Natural killer cell (primary cell): ENCODE measurements at regions not wholly inside any gene's neighbourhood (a gene's known extent, or its start where the extent isn't known, plus 50 kb on each side); places are given as distances from the start of the nearest gene placed in this dataset.

Source experiments
- ATAC-seq, 3 donors: fragments of 150-1000 bp in 2 of 3; fragments of 200-7000 bp in 1 of 3; cut with Tn5 transposase; 1 replicate in 1 of 3; 2 replicates in 2 of 3; pipeline ENCODE4 v1.10.0; 2021; ENCODE audit warnings: mild to moderate bottlenecking in 2 of 3, moderate library complexity in 2 of 3
- DNase-seq, 2 donors: peaks; one replicate each; pipeline versions ENCODE4 v3.0.0 to v3.0.0-alpha.2; 2013 to 2021; ENCODE audit warnings: mixed read lengths in 1 of 2
- H3K27ac ChIP-seq: one replicate; pipeline ENCODE4 v1.5.1; 2013; ENCODE audit warnings: mild to moderate bottlenecking, low read length
- H3K27me3 ChIP-seq: one replicate; pipeline ENCODE4 v1.6.1; 2013; ENCODE audit warnings: low read length; ENCODE audit not compliant: control insufficient read depth, insufficient read depth
- H3K36me3 ChIP-seq: one replicate; pipeline ENCODE4 v1.6.1; 2013; ENCODE audit warnings: low read length; ENCODE audit not compliant: control insufficient read depth, insufficient read depth
- H3K4me1 ChIP-seq: one replicate; pipeline ENCODE4 v1.6.1; 2013; ENCODE audit warnings: low read length; ENCODE audit not compliant: control insufficient read depth, insufficient read depth
- H3K4me3 ChIP-seq: one replicate; pipeline ENCODE4 v1.5.1; 2013; ENCODE audit warnings: low read length
- H3K9me3 ChIP-seq: one replicate; pipeline ENCODE4 v1.6.1; 2013; ENCODE audit warnings: low read length; ENCODE audit not compliant: control insufficient read depth, insufficient read depth
- H3K27ac Mint-ChIP-seq, 2 donors: one replicate each; pipeline ENCODE4 v1.8.0; 2022; ENCODE audit warnings: mild to moderate bottlenecking in 2 of 2, mixed read lengths in 2 of 2, moderate library complexity in 1 of 2
- H3K27me3 Mint-ChIP-seq, 2 donors: one replicate each; pipeline ENCODE4 v1.8.0; 2022; ENCODE audit warnings: low read depth in 2 of 2, mixed read lengths in 2 of 2
- H3K36me3 Mint-ChIP-seq: one replicate; pipeline ENCODE4 v1.8.0; 2022; ENCODE audit warnings: mixed read lengths
- H3K4me1 Mint-ChIP-seq, 2 donors: one replicate each; pipeline ENCODE4 v1.8.0; 2022; ENCODE audit warnings: mixed read lengths in 2 of 2
- H3K4me3 Mint-ChIP-seq: one replicate; pipeline ENCODE4 v1.8.0; 2022; ENCODE audit warnings: mild to moderate bottlenecking, moderate library complexity, mixed read lengths
- H3K9me3 Mint-ChIP-seq, 2 donors: one replicate each; pipeline ENCODE4 v1.8.0; 2022; ENCODE audit warnings: mixed read lengths in 2 of 2
- WGBS: methylation state at CpG from one replicate; pipeline ENCODE4 v1.1.7; 2013; ENCODE audit warnings: missing lambda C conversion rate; ENCODE audit not compliant: insufficient coverage; 5-methylcytosine and 5-hydroxymethylcytosine counted together
- intact Hi-C: fragments of 100-400 bp; cut with micrococcal nuclease; formaldehyde crosslinking; loops from one replicate; pipeline ENCODE4 v1.14.2; 2022
- TF ChIP-seq, protein P1 (sequence below): fragments of 200-600 bp; IDR thresholded peaks from one replicate; pipeline ENCODE4 v1.8.0; 2022; ENCODE audit warnings: antibody characterized with exemption

DNA sequence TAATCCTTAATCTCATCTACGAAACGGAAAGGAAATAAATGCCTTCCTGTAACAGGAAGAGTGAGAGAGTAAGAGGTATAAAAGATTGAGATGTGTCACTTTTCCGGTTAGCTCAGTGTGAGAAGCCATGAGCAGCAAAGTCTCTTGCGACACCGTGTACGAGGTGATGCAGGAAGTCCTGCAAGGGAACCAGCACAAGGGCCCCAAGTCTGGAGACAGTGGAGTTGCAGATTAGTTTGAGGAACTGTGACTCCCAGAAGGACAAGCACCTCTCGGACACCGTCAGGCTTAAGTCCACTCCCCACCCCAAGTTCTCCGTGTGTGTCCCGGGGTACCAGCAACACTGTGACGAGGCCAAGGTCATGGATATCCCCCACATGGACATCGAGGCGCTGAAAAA is 592.3 kb upstream of the ADGRL2 start:
- WGBS = 61% methylated on average over 11 of the region's 13 CpGs
- ATAC-seq (peak in 2 of 3 donors; percentile 18 to 72), DNase-seq (no peak)
- Histone ChIP-seq H3K4me1 (peaks cover 6% of the 10 kb centered on the region), H3K4me3 (no peak overlapping the region), H3K36me3 (no peaks in the 10 kb centered on the region), H3K27ac (no peak overlapping the region), H3K27me3 (no peaks in the 10 kb centered on the region), H3K9me3 (no peaks in the 10 kb centered on the region)
- H3K9me3 Mint-ChIP-seq = peaks cover 4 to 12% of the 10 kb centered on the region in 2 donors
- no peak overlapping the region for H3K4me3 Mint-ChIP-seq
- H3K36me3 Mint-ChIP-seq = no peaks in the 10 kb centered on the region
- H3K4me1 Mint-ChIP-seq = no peaks in the 10 kb centered on the region
- H3K27me3 Mint-ChIP-seq = no peaks in the 10 kb centered on the region
- TF ChIP-seq, protein P1, sequence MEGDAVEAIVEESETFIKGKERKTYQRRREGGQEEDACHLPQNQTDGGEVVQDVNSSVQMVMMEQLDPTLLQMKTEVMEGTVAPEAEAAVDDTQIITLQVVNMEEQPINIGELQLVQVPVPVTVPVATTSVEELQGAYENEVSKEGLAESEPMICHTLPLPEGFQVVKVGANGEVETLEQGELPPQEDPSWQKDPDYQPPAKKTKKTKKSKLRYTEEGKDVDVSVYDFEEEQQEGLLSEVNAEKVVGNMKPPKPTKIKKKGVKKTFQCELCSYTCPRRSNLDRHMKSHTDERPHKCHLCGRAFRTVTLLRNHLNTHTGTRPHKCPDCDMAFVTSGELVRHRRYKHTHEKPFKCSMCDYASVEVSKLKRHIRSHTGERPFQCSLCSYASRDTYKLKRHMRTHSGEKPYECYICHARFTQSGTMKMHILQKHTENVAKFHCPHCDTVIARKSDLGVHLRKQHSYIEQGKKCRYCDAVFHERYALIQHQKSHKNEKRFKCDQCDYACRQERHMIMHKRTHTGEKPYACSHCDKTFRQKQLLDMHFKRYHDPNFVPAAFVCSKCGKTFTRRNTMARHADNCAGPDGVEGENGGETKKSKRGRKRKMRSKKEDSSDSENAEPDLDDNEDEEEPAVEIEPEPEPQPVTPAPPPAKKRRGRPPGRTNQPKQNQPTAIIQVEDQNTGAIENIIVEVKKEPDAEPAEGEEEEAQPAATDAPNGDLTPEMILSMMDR = no peak
- H3K27ac Mint-ChIP-seq = peak overlapping the region in 1 of 2 donors; percentile 23
- intact Hi-C loops = no loop called here

DNA sequence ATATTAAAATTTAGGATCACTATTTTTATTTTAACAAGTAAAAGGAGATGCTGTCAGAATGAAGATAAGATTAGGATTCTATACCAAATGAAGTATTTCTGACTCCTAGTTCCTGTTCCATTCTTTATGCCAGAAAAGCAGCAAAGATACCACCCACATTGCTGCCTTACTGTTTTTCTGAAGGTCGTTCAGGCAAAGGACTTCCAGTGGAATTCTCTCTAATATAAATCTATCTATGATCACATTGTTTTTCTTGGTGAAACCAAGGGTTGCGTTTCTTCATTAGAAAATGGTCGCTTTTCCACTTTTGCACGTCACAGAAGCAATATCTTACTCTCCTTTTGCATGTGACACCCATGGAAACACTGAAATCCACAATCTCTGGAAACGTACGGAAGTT is 594.8 kb upstream of the ADGRL2 start:
- TF ChIP-seq, protein P1 = no peak
- Histone ChIP-seq H3K27ac (no peak overlapping the region), H3K4me1 (peaks cover 6% of the 10 kb centered on the region), H3K27me3 (no peaks in the 10 kb centered on the region), H3K36me3 (no peaks in the 10 kb centered on the region), H3K9me3 (no peaks in the 10 kb centered on the region), H3K4me3 (no peak overlapping the region)
- DNase-seq (no peak), ATAC-seq (no peak)
- no peaks in the 10 kb centered on the region for H3K36me3 Mint-ChIP-seq
- no peak overlapping the region for H3K4me3 Mint-ChIP-seq
- intact Hi-C loops = no loop called here
- H3K9me3 Mint-ChIP-seq = peaks cover 5 to 14% of the 10 kb centered on the region in 2 donors
- 86% methylated on average over 6 of the region's 6 CpGs for WGBS
- H3K27me3 Mint-ChIP-seq = no peaks in the 10 kb centered on the region
- no peaks in the 10 kb centered on the region for H3K4me1 Mint-ChIP-seq
- H3K27ac Mint-ChIP-seq = no peak overlapping the region

- H3K9me3 Mint-ChIP-seq = peaks cover 13 to 18% of the 10 kb centered on the region in 2 donors
- TF ChIP-seq, protein P1 = no peak
- no peak overlapping the region for H3K4me3 ChIP-seq
- no peaks in the 10 kb centered on the region for H3K36me3 ChIP-seq
- H3K27ac Mint-ChIP-seq = no peak overlapping the region
- H3K36me3 Mint-ChIP-seq = no peaks in the 10 kb centered on the region
- H3K27me3 Mint-ChIP-seq = no peaks in the 10 kb centered on the region
- DNase-seq (no peak), ATAC-seq (no peak)
- intact Hi-C loops = no loop called here
- H3K4me1 Mint-ChIP-seq = no peaks in the 10 kb centered on the region
- H3K4me1 ChIP-seq = no peaks in the 10 kb centered on the region
- no peak overlapping the region for H3K4me3 Mint-ChIP-seq
- H3K27ac ChIP-seq = no peak overlapping the region
- no CpG with 5 or more reads among the region's 2 CpGs for WGBS
- no peaks in the 10 kb centered on the region for H3K9me3 ChIP-seq
- H3K27me3 ChIP-seq = no peaks in the 10 kb centered on the region
Measured at GRCh38 chr1:81201779-81202178, 599.0 kb upstream of the ADGRL2 start.

DNA sequence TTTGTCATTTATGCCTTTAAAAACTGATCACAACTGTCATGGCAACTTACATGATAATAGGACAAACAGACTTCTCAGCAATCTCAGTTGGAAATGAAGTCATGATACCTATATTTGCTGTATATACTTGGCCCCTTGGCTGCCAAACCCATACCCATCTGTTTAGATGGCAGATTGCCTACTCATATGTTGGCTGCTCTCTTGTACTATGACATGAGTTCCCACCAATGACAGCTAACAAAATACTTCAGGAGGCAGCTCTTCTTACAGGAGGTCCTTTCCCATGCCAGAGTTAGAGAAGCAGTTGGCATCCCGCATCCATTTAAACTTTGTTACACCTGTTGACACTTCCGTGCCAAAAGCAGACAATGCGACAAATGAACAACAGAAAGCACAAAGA is 603.1 kb upstream of the ADGRL2 start:
- H3K36me3 Mint-ChIP-seq = no peaks in the 10 kb centered on the region
- Histone ChIP-seq H3K4me3 (no peak overlapping the region), H3K27me3 (no peaks in the 10 kb centered on the region), H3K36me3 (no peaks in the 10 kb centered on the region), H3K9me3 (no peaks in the 10 kb centered on the region), H3K4me1 (no peaks in the 10 kb centered on the region), H3K27ac (no peak overlapping the region)
- intact Hi-C loops = no loop called here
- peaks cover 15 to 18% of the 10 kb centered on the region in 2 donors for H3K9me3 Mint-ChIP-seq
- no peak overlapping the region for H3K4me3 Mint-ChIP-seq
- ATAC-seq (no peak), DNase-seq (no peak)
- H3K4me1 Mint-ChIP-seq = no peaks in the 10 kb centered on the region
- no peak overlapping the region for H3K27ac Mint-ChIP-seq
- TF ChIP-seq, protein P1 = no peak
- WGBS = 96% methylated on average over 3 of the region's 3 CpGs
- H3K27me3 Mint-ChIP-seq = no peaks in the 10 kb centered on the region
